CD4-positive, alpha-beta T cell (primary cell): ENCODE measurements at regions not wholly inside any gene's neighbourhood (a gene's known extent, or its start where the extent isn't known, plus 50 kb on each side); places are given as distances from the start of the nearest gene placed in this dataset.
"Not testable (repeated sequence)": the region's sequence is repeated elsewhere in the genome, so short reads cannot be mapped to it uniquely, and the experiment has no call there.

Experiments used
- ATAC-seq: fragments of 200-7000 bp; cut with Tn5 transposase; one replicate; pipeline ENCODE4 v1.10.0; 2022; ENCODE audit warnings: mild to moderate bottlenecking; ENCODE audit not compliant: poor library complexity
- CTCF ChIA-PET: fragments of 350-600 bp; sonication (Branson Sonifier 250); formaldehyde crosslinking; loops from one replicate; lab custom pipeline; 2021; ENCODE audit warnings: antibody characterized with exemption, inconsistent platforms; lab: Charles Lee
- POLR2A ChIA-PET: fragments of 350-600 bp; sonication (Branson Sonifier 250); formaldehyde crosslinking; loops from one replicate; lab custom pipeline; 2021; ENCODE audit warnings: antibody characterized with exemption, inconsistent platforms; lab: Charles Lee
- DNase-seq, 14 experiments: peaks; one replicate each; pipeline ENCODE4 v3.0.0-alpha.2; 2013 to 2020; ENCODE audit warnings: mixed read lengths in 2 of 14
- H3K27ac ChIP-seq, 2 donors: one replicate each; pipeline versions ENCODE4 v1.5.1 to v1.7.0; 2013; ENCODE audit warnings: low read length in 2 of 2, low read depth in 1 of 2, mild to moderate bottlenecking in 1 of 2
- H3K27me3 ChIP-seq, 2 experiments: 1 replicate in 1 of 2; 2 replicates in 1 of 2; pipeline versions ENCODE4 v1.6.1 to v1.7.0; 2013; ENCODE audit warnings: low read length in 2 of 2, control low read depth in 1 of 2, mild to moderate bottlenecking in 1 of 2, moderate library complexity in 1 of 2; ENCODE audit not compliant: insufficient read depth in 2 of 2, control insufficient read depth in 1 of 2
- H3K36me3 ChIP-seq: one replicate; pipeline ENCODE4 v1.6.1; 2013; ENCODE audit warnings: low read length, control low read depth; ENCODE audit not compliant: insufficient read depth
- H3K4me1 ChIP-seq: one replicate; pipeline ENCODE4 v1.6.1; 2013; ENCODE audit warnings: low read length, control low read depth; ENCODE audit not compliant: insufficient read depth
- H3K4me3 ChIP-seq: one replicate; pipeline ENCODE4 v1.5.1; 2013; ENCODE audit warnings: mild to moderate bottlenecking, low read length, moderate library complexity
- H3K9me3 ChIP-seq, 2 experiments: 1 replicate in 1 of 2; 2 replicates in 1 of 2; pipeline versions ENCODE4 v1.6.1 to v1.7.0; 2013; ENCODE audit warnings: low read length in 2 of 2, mild to moderate bottlenecking in 2 of 2, control low read depth in 1 of 2, moderate library complexity in 1 of 2; ENCODE audit not compliant: control insufficient read depth in 1 of 2, insufficient read depth in 1 of 2
- H3K27ac Mint-ChIP-seq: one replicate; pipeline ENCODE4 v1.8.0; 2020; ENCODE audit warnings: mixed read lengths
- H3K27me3 Mint-ChIP-seq: one replicate; pipeline ENCODE4 v1.8.0; 2021; ENCODE audit warnings: mixed read lengths
- H3K36me3 Mint-ChIP-seq: one replicate; pipeline ENCODE4 v1.8.0; 2021; ENCODE audit warnings: low read depth, mixed read lengths
- H3K4me1 Mint-ChIP-seq: one replicate; pipeline ENCODE4 v1.8.0; 2021; ENCODE audit warnings: low read depth, mixed read lengths
- H3K4me3 Mint-ChIP-seq: one replicate; pipeline ENCODE4 v1.8.0; 2020; ENCODE audit warnings: mild to moderate bottlenecking, mixed read lengths
- H3K9me3 Mint-ChIP-seq: one replicate; pipeline ENCODE4 v1.8.0; 2020; ENCODE audit warnings: mixed read lengths
- CTCF ChIP-seq: fragments of 200-600 bp; IDR thresholded peaks from one replicate; pipeline ENCODE4 v1.8.0; 2022; ENCODE audit warnings: antibody characterized with exemption, mild to moderate bottlenecking
- intact Hi-C, 2 experiments: fragments of 100-400 bp; cut with DNase I in 1 of 2; cut with micrococcal nuclease in 1 of 2; formaldehyde crosslinking; loops; one replicate each; pipeline versions ENCODE4 v1.15.1 to v1.9.0; 2023 to 2025; cut with DNase I, micrococcal nuclease

- CTCF ChIA-PET: no interaction called here
- H3K4me3 Mint-ChIP-seq: no peak overlapping the region
- H3K36me3 Mint-ChIP-seq: no peaks in the 10 kb centered on the region
Observed at GRCh38 chr16:73399486-73399885, 351.6 kb upstream of the ZFHX3 start.

GRCh38 chr16:73398604-73399003, 350.7 kb upstream of the ZFHX3 start:
- H3K27ac Mint-ChIP-seq, intact Hi-C loops, H3K27me3 ChIP-seq, H3K27me3 Mint-ChIP-seq, CTCF ChIA-PET, H3K36me3 Mint-ChIP-seq, H3K9me3 ChIP-seq, H3K27ac ChIP-seq, ATAC-seq, H3K4me1 Mint-ChIP-seq, POLR2A ChIA-PET, H3K9me3 Mint-ChIP-seq, DNase-seq, H3K4me3 Mint-ChIP-seq, H3K36me3 ChIP-seq, H3K4me1 ChIP-seq, H3K4me3 ChIP-seq: not testable (repeated sequence)

More at GRCh38 chr16:73399486-73399885, 351.6 kb upstream of the ZFHX3 start:
- TF ChIP-seq CTCF: no peak
- no peaks in the 10 kb centered on the region for H3K36me3 ChIP-seq
- peaks cover 0 to 5% of the 10 kb centered on the region in 2 experiments for H3K9me3 ChIP-seq
- POLR2A ChIA-PET: no interaction called here
- H3K27me3 Mint-ChIP-seq: no peaks in the 10 kb centered on the region
- H3K27ac ChIP-seq: no peak overlapping the region
- H3K27me3 ChIP-seq: no peaks in the 10 kb centered on the region
- H3K27ac Mint-ChIP-seq: no peak overlapping the region
- ATAC-seq (no peak), DNase-seq (no peak)
- H3K4me1 ChIP-seq: no peaks in the 10 kb centered on the region
- intact Hi-C loops: no loop called here
- no peak overlapping the region for H3K4me3 ChIP-seq
- no peaks in the 10 kb centered on the region for H3K9me3 Mint-ChIP-seq
- no peaks in the 10 kb centered on the region for H3K4me1 Mint-ChIP-seq

GRCh38 chr16:73396556-73396955, 348.6 kb upstream of the ZFHX3 start:
- Mint-ChIP-seq H3K9me3 (no peaks in the 10 kb centered on the region), H3K4me1 (no peaks in the 10 kb centered on the region), H3K27ac (no peak overlapping the region), H3K27me3 (no peaks in the 10 kb centered on the region), H3K4me3 (no peak overlapping the region), H3K36me3 (no peaks in the 10 kb centered on the region)
- no peaks in the 10 kb centered on the region for H3K4me1 ChIP-seq
- POLR2A ChIA-PET: no interaction called here
- no peaks in the 10 kb centered on the region for H3K27me3 ChIP-seq
- intact Hi-C loops: no loop called here
- H3K36me3 ChIP-seq: no peaks in the 10 kb centered on the region
- no peak for ATAC-seq
- DNase-seq: no peak
- H3K27ac ChIP-seq: no peak overlapping the region
- CTCF ChIA-PET: no interaction called here
- H3K9me3 ChIP-seq: peaks cover 0 to 5% of the 10 kb centered on the region in 2 experiments
- H3K4me3 ChIP-seq: no peak overlapping the region
- no peak for TF ChIP-seq CTCF

- no peak for ATAC-seq
- ChIA-PET CTCF (no interaction called here), POLR2A (no interaction called here)
- Mint-ChIP-seq H3K27ac (no peak overlapping the region), H3K9me3 (no peaks in the 10 kb centered on the region), H3K36me3 (no peaks in the 10 kb centered on the region), H3K27me3 (no peaks in the 10 kb centered on the region), H3K4me3 (no peak overlapping the region), H3K4me1 (no peaks in the 10 kb centered on the region)
- H3K4me3 ChIP-seq: no peak overlapping the region
- H3K27me3 ChIP-seq: no peaks in the 10 kb centered on the region
- H3K9me3 ChIP-seq: no peaks in the 10 kb centered on the region
- no peaks in the 10 kb centered on the region for H3K36me3 ChIP-seq
- DNase-seq: no peak
- intact Hi-C loops: no loop called here
- no peak overlapping the region for H3K27ac ChIP-seq
- no peaks in the 10 kb centered on the region for H3K4me1 ChIP-seq
- no peak for TF ChIP-seq CTCF
Observed at GRCh38 chr16:73390936-73391335, 343.0 kb upstream of the ZFHX3 start.
